ENCODE measurements at regions not wholly inside any gene's neighbourhood (a gene's known extent, or its start where the extent isn't known, plus 50 kb on each side); places are given as distances from the start of the nearest gene placed in this dataset.

DNA sequence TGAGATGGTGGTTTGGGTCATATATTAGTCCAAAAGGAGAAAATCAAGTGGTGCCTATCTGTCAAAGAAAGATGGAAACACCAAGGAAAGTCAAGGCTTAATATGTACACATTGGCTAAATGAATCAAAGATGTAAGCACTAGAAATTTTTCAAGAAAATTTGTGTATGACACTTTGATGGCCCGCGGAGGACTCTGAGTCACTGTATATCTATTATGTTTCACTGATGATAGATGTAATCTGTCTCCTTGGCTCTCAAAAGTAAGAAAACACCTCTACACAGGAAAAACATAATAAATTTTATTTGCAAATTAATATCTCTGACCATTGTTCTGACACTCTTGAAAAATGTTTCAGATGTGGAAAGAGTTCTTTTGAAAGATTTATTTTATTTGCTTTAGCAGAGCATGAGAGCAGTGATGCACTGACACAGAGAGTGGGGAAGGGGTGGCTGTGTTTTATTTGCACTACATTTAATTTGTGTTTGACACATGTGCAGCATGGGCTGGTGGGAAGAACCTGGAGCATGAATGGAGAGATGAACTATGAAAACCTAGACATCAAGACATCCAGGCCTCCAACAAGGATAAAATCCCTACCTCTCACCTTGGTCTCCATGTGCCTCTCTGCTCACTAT lies 180.8 kb upstream of the GAS1 start:
- Histone ChIP-seq H3K4me1 (replicated peaks; ENCODE audit: insufficient read depth) (peaks cover 7% of the 10 kb centered on the region), H3F3A (ENCODE audit: insufficient read depth, low read depth) (no peaks in the 10 kb centered on the region), H3K9me2 (ENCODE audit: insufficient read depth) (no peaks in the 10 kb centered on the region), H3K27me3 (ENCODE audit: insufficient read depth, low read depth) (no peaks in the 10 kb centered on the region), H2AFZ (no peak overlapping the region), H3K9me3 (ENCODE audit: insufficient read depth, low read depth) (no peaks in the 10 kb centered on the region), H3K36me3 (ENCODE audit: low read depth) (no peaks in the 10 kb centered on the region), H3K4me2 (no peak overlapping the region), H3K27ac (no peak overlapping the region), H4K20me1 (ENCODE audit: insufficient read depth) (no peaks in the 10 kb centered on the region), H3K4me3 (no peak overlapping the region), H3K79me2 (ENCODE audit: low read depth) (no peaks in the 10 kb centered on the region)
- TF ChIP-seq, protein P1, sequence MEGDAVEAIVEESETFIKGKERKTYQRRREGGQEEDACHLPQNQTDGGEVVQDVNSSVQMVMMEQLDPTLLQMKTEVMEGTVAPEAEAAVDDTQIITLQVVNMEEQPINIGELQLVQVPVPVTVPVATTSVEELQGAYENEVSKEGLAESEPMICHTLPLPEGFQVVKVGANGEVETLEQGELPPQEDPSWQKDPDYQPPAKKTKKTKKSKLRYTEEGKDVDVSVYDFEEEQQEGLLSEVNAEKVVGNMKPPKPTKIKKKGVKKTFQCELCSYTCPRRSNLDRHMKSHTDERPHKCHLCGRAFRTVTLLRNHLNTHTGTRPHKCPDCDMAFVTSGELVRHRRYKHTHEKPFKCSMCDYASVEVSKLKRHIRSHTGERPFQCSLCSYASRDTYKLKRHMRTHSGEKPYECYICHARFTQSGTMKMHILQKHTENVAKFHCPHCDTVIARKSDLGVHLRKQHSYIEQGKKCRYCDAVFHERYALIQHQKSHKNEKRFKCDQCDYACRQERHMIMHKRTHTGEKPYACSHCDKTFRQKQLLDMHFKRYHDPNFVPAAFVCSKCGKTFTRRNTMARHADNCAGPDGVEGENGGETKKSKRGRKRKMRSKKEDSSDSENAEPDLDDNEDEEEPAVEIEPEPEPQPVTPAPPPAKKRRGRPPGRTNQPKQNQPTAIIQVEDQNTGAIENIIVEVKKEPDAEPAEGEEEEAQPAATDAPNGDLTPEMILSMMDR (conservative IDR thresholded peaks at IDR 0.05), result no peak
- no peak for TF ChIP-seq EZH2 (IDR thresholded peaks at IDR 0.05; ENCODE audit: low read depth)
- POLR2A ChIA-PET (ENCODE audit: unreplicated experiment), result no interaction called here
- no TSS peak for BruUV-seq (replicated peaks)
- DNase-seq, result no peak
- intact Hi-C loops (cut with micrococcal nuclease; ENCODE audit: unreplicated experiment), result no loop called here
- CTCF ChIA-PET, result no interaction called here

DNA sequence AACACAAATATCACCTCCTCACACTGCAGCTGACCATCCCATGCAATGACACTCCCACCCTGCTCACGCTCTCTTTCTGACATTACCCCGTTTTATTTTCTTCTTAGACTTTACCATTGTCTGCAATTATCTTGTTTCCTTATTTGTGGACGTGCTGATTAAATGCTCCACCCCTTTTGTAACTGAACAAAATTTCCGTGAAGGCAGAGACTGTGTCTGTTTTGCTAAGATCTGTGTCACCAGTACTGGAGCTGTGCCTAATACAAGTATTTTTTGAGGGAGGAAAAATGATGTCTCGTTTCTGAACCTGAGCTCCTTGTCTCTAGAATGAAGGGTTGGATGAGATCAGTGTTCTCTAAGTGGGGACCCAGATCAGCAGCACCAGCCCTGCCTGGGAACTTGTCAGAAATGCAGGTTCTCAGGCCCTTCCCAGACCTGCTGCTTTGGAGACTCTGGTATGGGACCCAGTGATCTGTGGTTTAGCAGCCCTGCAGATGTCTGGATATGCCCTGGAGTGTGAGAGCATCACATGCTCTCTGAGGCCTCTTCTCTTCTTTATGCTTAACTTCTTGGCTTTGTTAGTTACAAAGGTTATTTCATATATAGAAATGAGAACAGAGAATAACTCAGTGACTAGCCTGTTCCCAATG lies 181.7 kb upstream of the GAS1 start:
- no peaks in the 10 kb centered on the region for H3K27me3 ChIP-seq (ENCODE audit: insufficient read depth, low read depth)
- TF ChIP-seq EZH2 (IDR thresholded peaks at IDR 0.05; ENCODE audit: low read depth), result no peak
- TF ChIP-seq, protein P1 (conservative IDR thresholded peaks at IDR 0.05), result no peak
- ChIA-PET CTCF (no interaction called here), POLR2A (ENCODE audit: unreplicated experiment) (no interaction called here)
- DNase-seq, result no peak
- no peaks in the 10 kb centered on the region for H3K4me1 ChIP-seq (replicated peaks; ENCODE audit: insufficient read depth)
- no peaks in the 10 kb centered on the region for H3F3A ChIP-seq (ENCODE audit: insufficient read depth, low read depth)
- H3K79me2 ChIP-seq (ENCODE audit: low read depth), result no peaks in the 10 kb centered on the region
- no peaks in the 10 kb centered on the region for H4K20me1 ChIP-seq (ENCODE audit: insufficient read depth)
- no peaks in the 10 kb centered on the region for H3K9me2 ChIP-seq (ENCODE audit: insufficient read depth)
- no peak overlapping the region for H3K27ac ChIP-seq
- H3K9me3 ChIP-seq (ENCODE audit: insufficient read depth, low read depth), result no peaks in the 10 kb centered on the region
- no peaks in the 10 kb centered on the region for H3K36me3 ChIP-seq (ENCODE audit: low read depth)
- H3K4me3 ChIP-seq, result no peak overlapping the region
- intact Hi-C loops (cut with micrococcal nuclease; ENCODE audit: unreplicated experiment), result no loop called here
- BruUV-seq (replicated peaks), result no TSS peak
- no peak overlapping the region for H3K4me2 ChIP-seq
- no peak overlapping the region for H2AFZ ChIP-seq

DNA sequence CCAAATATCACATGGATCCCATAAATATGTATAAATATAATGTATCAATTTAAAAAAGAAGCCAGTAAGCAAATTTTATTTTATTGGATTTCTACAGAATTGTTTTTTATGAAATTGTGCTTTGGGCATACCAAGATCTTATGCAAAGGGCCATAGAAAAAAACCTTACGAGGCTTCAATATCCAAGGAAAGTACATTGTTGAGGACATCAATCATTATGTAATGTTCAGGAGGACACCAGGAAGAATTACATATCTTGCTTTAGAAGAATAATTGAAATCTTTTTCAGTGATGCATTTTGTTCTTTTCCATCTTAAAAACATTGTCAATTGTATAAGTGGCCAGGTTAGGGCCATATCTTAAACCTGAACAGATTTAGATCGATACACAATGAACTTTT lies 187.8 kb upstream of the GAS1 start:
- no peaks in the 10 kb centered on the region for H4K20me1 ChIP-seq (ENCODE audit: insufficient read depth)
- intact Hi-C loops (cut with micrococcal nuclease; ENCODE audit: unreplicated experiment), result loop anchor here (5.0 kb wide), 1 partner anchor 52 kb away; no protein-coding TSS in a partner anchor
- H3K9me3 ChIP-seq (ENCODE audit: insufficient read depth, low read depth), result no peaks in the 10 kb centered on the region
- H3K4me1 ChIP-seq (replicated peaks; ENCODE audit: insufficient read depth), result no peaks in the 10 kb centered on the region
- TF ChIP-seq EZH2 (IDR thresholded peaks at IDR 0.05; ENCODE audit: low read depth), result no peak
- TF ChIP-seq, protein P1 (conservative IDR thresholded peaks at IDR 0.05), result no peak
- H2AFZ ChIP-seq, result no peak overlapping the region
- no peak overlapping the region for H3K27ac ChIP-seq
- no peak overlapping the region for H3K4me2 ChIP-seq
- no peaks in the 10 kb centered on the region for H3K27me3 ChIP-seq (ENCODE audit: insufficient read depth, low read depth)
- no peaks in the 10 kb centered on the region for H3K36me3 ChIP-seq (ENCODE audit: low read depth)
- POLR2A ChIA-PET (ENCODE audit: unreplicated experiment), result no interaction called here
- no TSS peak for BruUV-seq (replicated peaks)
- no peaks in the 10 kb centered on the region for H3K9me2 ChIP-seq (ENCODE audit: insufficient read depth)
- CTCF ChIA-PET, result no interaction called here
- no peaks in the 10 kb centered on the region for H3F3A ChIP-seq (ENCODE audit: insufficient read depth, low read depth)
- no peaks in the 10 kb centered on the region for H3K79me2 ChIP-seq (ENCODE audit: low read depth)
- no peak overlapping the region for H3K4me3 ChIP-seq
- no peak for DNase-seq
